ENCODE measurements at regions not wholly inside any gene's neighbourhood (a gene's known extent, or its start where the extent isn't known, plus 50 kb on each side); places are given as distances from the start of the nearest gene placed in this dataset.

DNA sequence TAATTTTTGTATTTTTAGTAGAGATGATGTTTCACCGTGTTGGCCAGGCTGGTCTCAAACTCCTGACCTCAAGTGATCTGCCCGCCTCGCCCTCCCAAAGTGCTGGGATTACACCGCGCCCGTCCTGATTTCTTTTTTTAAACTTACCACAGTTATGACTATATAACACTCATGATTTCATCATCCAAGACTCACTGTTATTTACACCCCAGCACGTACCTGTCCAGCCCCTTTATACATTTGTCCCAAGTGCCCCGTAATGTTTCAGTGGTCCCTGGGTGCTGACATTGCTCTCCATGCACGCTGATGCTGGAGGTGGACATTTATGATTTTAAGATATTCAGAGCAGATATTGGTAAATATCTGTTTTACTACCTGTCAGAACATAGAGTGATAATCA, 219.9 kb upstream of the GMDS start:
- DNase-seq (ENCODE audit: low read depth), result no peak

DNA sequence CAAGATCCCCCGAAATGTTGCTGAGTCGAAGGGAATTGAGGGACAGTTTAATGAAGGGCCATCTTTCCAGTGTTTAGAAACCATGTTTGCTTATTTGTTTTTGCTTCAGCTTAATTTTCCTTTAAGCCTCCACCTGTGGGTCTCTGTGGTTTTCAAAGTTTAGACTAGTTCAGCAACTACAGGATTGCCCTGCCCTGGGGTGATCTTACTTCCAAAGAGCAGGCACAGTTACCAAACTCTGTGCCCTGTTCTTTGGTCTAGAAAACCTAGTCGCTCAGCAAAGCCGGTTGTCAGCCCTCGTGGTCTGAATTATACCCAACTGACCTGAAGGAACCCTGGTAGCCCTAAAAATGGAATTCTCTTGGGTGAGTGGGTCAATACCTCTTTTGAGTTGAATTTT, 219.2 kb upstream of the GMDS start:
- DNase-seq (ENCODE audit: low read depth), result no peak

DNA sequence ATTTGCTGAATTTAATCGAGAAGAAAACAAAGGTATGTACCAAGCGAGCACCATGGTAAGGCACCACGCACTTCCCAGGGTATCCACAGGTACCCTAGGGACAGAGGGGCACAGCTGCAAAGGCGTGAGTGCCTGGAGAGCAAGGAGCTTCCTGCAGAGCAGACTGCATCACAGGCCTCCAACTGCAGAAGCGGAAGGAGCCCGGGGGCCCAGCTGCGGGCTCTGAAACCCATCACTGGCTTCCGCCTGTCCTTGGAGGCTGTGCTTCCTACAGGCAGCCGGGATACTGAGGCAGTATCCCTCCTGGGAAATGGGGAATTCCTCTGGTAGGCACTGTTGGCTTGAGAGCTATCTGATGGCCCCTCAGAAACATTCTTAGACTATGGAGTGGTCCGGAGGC, 217.4 kb upstream of the GMDS start:
- DNase-seq (ENCODE audit: low read depth), result no peak

DNA sequence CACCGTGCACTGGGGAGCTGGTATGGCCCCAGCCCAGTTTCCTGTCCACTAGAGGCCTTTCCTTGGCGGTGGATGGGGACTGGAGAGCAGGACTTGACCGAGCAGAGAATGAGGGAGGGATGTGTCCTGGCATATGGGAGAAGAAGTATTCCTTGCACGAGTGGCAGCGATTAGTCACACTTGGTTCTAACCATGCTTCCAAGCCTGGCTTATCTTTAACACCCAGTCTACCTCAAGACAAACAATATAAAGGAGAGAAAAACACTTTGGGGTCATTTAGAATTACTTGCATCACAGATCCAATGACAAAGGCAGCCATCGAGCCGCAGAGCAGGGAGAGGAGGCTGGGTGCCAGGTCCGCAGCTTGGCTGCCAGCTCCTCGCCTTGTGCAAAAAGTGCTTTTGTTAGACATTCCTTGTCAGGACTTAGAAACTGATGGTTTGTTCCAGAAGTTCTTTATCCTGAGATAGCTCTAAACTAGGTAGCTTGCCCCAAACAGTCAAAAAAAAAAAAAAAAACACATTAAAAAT, 214.9 kb upstream of the GMDS start:
- no peak for DNase-seq (ENCODE audit: low read depth)

DNA sequence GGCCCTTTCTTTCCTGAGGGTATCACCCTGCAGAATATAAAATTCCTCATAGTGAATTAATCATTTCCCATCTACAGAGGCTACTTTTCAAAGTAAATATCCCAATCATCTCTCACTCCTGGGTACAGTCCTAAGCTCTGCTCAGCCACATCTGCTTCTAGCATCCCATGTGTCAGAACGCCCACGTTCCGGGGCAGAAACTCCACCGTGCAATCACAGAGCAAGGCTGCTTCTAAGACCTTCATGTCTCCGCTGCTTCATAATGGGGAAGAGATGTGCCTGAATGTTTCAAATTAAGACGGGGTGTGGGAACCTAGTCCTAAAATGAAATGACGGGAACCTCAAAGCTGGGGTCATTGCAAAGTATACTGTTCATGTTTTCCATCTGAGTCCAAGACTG, 208.8 kb upstream of the GMDS start:
- DNase-seq (ENCODE audit: low read depth), result no peak

DNA sequence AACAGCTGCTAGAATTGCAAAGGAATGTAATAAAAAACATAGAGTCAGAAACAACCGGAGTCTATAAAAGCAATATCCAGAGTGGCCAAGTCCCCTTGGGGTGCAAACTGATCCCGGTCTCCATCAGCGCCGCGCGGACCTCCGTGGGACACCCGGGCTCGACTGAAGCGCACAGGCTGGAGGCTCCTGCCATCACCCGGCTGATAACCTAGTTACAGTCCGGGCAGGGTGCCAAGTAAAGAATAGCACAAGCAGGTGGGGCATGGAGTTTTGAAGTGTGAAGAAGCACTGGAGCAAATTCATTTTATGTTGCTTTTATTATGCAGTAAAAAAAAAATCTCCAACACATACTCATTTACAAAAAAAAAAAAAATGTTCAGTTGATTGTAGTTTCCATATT, 205.1 kb upstream of the GMDS start:
- DNase-seq (ENCODE audit: low read depth), result no peak

DNA sequence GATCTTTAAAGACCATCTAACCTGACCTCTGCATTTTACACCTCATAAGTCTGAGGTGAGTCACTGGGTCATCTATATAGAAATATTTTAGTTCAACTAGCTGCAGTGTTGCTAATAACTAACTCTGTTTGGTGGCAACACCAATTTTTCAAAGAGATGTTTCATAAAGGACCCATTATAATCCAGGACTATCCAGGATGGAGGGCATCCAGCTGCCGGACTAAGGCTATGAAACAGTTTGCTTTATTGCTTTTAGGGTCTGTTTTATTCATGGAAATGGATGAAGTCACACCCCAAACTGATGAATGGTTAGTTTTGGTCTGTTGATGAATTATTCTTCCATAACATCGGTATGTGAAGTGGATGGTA, 204.2 kb upstream of the GMDS start:
- DNase-seq (ENCODE audit: low read depth), result no peak

DNA sequence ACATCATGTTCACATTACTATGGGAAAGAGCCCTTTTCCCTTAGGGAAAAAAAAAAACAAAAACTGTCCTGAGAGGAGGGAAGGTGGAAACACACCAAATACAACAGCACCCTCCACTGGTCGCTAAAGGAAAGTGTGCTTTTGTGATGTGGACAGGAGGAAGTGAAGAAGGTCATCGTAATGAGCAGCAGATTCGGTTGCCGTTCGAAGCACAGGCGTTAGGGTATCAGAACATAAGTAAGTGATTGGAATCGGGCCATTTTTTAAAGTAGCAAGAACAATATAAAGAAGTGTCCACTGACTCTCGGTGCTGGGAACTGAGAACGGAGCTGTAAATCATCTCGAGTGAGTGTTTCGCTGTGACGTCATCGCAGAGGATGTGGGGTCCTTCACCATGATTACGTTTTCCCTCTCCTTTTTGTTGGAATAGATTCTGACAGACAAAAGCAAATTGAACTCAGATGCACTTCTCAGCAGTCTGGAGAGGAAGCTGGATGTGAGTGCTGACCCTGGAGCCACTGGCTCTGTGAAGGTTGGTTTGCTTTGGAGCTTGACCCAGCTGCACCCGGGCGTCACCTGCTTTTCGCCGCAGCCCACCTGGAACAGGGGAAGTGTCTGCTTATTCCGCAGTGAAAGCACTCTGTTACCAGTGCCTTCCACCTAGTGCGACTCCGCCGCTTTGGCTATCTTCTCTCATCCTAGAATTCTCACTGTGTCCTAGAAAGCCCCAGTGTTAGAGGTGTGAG, 203.6 kb upstream of the GMDS start:
- peak; percentile 35 for DNase-seq (ENCODE audit: low read depth)

DNA sequence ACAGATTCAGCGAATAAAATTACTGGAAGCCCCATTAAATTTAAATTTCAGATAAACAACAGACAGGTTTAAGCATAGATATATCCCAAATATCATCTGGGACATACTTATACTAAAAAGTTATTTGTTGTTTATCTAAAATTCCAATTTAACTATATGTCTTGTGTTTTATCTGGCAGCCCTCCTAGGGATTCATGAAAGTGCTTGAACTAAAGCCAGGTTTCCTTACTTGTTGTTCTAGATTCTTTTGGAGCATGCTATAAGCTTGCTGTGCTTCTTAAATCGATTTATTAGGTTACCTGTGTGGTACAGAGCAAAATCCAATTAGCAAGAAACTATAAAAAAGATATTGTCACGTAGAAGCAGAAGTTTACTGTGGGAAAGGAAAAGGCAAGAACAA, 202.5 kb upstream of the GMDS start:
- no peak for DNase-seq (ENCODE audit: low read depth)

DNA sequence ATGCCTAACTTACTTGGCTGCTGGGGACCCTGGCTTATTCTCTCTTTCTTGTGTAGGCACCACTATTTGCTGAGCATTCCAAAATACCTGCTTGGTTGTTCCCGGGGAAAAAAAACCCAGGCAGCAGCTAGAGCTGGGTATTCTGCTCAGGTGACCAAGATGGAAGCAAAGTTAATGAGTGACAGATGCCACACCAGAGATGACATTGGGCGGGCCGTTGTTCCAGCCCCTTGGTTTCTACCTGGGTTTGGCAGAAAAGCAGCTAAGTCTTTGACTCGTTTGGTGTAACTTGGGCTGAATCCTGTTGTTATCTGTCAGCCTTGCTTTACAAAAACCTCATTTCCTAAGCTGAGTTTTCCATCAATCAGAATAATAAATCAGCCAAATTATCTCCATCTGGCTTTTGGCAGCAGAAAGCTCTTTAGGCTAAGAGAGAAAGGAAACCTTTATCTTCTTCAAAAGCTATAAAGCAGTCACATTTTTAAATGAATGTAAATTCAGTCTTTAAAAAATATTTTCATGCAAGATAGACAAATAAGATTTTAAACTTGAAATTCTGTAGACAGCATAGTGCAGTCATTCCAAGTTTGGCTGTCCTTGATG, 202.0 kb upstream of the GMDS start:
- DNase-seq (ENCODE audit: low read depth), result no peak

DNA sequence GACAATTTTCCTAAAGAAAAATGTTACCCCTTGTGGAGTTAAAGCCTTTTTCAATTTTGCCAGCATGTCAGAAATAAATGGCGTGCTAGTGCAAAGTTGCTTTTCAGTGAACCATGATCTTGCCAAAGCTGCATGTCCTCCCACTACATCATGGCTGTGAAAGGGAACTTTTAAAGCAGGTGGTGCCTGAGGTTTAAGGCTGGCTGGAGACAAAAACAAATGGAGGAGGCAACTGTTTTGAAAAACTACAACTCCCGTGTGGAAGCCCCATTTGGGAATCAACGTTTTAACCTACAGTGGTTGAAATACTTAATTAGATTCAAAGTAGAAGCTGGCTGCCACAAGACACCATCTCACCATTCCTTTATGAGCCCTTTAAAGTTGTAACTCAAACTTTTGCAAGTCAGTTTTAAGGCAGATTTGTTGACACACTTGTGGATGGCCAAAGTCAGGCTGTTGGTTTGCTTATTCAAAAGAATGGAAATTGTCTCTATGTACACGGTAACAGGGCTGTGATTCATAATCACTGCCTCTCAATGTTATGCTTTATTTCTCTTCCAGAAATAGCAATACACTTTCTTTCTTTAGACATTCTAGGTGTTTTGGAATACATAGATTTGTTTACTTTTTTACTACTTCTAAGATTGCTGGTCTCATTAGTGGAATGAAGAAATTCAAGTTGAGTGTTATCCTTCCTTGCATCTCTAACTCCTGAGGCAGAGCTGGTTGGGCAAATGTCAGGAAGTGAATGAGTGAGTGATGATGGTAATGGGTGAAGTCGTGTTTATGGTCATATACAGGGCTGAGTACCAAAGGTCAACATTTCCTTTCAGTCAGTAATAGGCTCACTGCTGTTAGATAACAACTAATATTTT, 196.4 kb upstream of the GMDS start:
- no peak for DNase-seq (ENCODE audit: low read depth)

DNA sequence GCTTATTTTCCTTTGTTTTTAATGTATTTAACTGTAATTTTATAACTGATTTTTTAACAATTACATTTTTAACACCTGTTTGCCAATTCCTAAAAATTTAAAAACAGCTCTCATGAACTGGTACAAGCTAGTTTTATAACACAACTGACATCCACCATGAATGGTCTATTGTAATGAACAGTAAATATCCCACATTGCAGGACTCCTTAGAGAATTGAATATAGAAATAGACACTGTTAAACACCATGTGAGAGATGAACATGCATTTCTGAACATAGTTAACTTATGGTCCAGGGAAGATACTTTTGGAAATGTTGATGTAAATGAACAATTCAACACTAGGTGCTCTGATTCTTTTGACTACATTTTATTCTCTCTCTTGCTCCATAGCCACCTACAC, 195.1 kb upstream of the GMDS start:
- DNase-seq (ENCODE audit: low read depth), result no peak

DNA sequence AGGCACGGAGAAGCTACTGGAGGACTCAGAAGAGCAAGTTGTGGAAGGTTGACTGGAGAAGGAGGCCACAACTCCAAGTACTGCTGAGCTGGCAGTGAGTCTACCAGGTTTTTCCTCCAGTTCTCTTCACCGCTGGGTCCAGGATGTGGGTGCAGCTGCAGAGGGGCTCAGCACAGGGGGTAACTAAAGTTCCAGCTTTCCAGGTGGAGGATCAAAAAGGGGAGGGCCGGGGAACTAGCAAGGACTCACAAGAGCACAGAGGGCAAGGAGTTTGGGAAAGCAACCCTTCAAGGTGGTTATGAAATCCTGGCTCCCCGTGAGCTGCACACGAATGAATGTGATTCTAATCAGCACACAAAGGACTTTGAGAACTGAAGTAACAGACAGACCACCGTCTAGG, 194.2 kb upstream of the GMDS start:
- no peak for DNase-seq (ENCODE audit: low read depth)

DNA sequence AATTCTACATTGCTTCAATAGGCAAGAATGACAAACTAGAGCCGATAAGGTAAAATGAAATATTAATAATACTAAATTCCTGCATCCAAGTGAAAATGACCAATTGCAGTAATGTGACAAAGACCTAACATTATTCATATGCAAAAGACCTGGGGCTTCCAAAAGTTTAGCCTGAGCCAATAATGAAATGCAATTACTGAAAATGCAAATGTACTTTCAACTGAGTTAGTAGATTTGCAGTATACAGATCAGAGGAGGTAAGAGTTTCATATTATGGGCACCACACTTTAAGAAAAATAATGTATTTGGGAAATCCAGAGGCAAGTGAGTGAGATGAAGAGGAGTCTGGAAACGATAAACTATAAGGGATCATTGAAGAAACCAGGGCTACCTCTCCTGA, 193.7 kb upstream of the GMDS start:
- DNase-seq (ENCODE audit: low read depth), result no peak

DNA sequence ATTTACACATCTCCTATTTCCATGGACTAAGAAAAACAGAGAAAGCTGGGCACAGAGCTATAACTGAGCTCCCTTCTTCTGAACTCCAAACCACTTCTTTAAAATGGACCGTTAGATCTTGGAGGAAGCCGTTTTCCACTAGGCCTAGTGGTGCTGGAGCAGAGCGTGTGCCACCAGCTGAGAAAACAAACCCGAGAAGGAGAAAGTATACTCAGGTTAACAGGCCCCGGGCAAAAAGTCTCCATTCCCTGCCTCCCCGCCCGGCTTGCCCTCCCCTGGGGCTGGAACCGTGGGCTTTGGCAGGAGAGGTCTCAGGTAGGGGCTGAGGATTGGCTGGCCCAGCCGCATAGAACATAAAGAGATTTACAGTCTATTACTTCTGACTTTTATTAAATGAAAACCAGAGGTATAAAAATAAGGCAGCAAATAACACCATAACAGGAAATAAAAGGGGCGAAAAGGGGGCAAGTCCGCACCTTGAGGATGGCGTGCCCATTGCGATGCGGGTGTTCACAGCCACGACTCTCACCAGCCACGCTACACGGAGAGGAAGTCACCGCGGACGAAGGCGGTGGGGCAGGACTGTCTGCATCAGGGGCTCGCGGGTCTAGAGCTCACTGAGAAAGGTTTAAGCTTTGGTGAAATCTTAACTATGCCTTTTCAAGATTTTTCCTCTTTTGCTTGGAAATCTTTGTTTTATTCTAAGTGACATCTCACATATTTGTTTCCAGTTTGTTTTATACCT, 191.2 kb upstream of the GMDS start:
- DNase-seq (ENCODE audit: low read depth), result no peak

DNA sequence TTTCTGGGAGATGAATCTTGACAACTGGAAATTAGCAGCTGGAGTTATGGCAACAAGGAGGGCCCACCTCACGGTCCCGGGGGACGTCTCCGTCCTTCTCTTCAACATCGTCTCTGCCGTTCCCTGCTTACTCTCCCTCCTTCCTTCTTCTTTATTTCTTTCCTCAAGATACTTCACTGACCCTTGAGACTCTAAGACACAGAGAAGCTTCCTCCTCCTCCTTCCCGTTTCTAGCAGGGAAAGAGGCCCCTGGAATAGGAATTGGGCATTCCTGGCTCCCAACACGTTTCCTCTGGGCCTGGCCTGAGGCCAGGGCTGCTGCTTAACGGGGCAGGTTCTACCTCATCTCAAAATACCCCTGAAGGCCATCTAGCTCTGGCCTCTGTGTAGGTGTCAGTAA, 189.9 kb upstream of the GMDS start:
- DNase-seq (ENCODE audit: low read depth), result no peak

DNA sequence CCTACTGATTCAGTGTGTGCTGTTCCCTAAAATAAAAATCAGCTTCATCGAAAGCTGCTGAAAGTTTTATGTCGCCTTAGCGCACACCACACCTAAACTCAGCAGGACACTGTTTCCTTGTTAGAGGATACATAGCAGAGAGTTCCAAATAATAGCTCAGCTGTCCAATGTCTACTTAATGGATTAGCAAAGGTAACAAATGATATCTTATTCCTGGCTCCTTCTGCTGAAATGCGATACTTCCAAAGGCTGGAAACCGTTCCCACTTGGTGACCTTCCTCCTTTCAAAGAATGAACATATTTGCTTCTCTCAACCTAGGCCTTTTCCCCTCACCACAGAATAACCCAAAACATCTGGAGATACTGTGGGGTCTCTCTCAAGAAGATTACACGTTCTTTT, 189.5 kb upstream of the GMDS start:
- DNase-seq (ENCODE audit: low read depth), result no peak

DNA sequence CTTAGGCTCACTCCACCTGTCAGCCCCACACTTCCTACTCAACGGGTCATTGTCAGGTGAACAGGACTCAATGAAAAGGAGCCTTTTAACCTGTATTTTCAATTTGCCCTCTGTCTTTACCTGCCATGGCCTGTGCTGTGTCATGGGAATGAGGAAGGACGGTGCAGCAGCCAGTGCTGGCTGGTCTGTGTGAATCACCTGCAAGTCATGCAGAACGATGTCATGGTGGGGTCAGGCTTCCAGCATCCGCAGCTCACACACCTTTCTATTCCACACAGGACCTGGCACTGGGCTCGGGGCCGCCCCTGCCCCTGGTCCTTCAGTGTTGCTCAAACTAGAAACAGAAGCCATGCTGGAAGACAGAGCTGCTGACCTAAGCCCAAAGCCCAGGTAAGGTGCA, 188.7 kb upstream of the GMDS start:
- DNase-seq (ENCODE audit: low read depth), result no peak

DNA sequence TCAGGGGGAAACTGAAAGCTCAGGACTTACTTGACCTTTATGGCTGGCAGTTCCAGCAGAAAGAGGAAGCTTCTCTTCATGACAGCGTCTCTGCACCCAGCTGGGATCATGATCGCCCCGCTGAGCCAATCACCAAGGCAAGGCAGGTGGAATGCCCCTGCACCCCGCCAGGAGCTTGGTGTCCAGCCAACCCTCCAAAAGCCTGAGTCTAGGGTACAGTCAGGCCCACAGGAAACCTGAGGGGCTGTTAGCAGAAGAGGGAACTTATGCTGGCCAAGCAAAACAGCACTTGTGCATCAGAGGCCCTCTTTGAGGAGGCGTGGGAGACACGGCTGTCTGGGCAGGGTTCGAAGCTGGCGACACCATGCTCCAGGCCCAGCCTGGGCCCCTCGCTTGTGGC, 188.3 kb upstream of the GMDS start:
- DNase-seq (ENCODE audit: low read depth), result no peak

DNA sequence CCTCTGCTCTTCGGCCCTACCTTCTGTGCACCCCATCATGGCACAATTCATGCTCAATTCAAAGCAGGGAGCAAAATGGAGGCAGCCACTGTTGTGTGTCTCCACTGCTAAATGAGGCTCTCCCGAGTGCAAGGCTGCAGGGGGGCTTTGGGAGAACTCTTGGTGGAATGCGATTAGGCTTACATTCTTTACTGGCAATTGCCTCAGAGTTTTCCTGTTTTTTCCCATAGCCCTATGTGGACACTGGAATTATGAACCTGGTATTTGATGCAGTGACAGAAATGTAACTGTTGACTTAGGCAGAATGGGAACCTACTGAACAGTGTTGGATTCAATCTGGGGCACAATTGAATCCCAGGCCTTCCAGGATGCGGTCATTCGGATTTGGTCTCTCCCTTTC, 187.9 kb upstream of the GMDS start:
- DNase-seq (ENCODE audit: low read depth), result no peak

DNA sequence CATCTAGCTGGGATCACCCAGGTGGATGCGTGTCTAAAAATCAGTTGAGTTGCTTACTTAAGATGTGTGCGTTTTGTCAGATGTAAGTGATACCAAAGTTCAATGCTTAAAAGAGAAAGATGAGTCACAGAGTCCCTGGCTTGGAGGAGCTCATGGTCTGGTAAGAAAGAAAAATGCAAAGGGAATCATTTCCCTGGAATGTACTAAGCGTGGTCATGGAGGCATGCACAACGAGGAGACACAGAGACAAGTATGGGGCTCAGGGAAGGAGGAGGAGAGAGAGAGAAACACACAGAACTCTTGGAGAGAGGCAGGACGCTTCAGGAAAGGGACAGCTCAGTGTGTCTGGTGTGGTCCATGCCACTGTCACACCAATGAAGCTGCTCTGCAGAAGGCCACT, 186.9 kb upstream of the GMDS start:
- no peak for DNase-seq (ENCODE audit: low read depth)

DNA sequence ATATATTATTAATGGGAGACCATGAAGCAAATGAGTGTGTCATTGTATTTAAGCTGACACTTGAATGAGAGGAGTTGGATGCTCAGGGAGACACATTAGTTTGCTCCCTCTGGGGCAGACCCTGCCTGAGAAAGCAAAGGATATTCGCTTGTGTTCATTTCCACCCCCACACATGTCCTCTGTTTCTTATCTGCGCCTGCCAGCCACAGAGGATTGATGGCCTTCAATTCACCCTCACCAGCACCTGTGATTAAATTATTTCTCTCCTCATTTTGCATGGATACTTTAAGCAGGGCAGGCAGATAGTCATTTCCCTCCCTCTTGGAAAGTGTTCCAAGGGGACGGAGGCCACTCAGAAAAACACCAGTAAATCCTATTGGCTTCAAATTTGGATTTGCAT, 185.2 kb upstream of the GMDS start:
- no peak for DNase-seq (ENCODE audit: low read depth)

Measured in forelimb muscle (tissue), 1 donor.